ENCODE measurements at regions not wholly inside any gene's neighbourhood (a gene's known extent, or its start where the extent isn't known, plus 50 kb on each side); places are given as distances from the start of the nearest gene placed in this dataset.

DNA sequence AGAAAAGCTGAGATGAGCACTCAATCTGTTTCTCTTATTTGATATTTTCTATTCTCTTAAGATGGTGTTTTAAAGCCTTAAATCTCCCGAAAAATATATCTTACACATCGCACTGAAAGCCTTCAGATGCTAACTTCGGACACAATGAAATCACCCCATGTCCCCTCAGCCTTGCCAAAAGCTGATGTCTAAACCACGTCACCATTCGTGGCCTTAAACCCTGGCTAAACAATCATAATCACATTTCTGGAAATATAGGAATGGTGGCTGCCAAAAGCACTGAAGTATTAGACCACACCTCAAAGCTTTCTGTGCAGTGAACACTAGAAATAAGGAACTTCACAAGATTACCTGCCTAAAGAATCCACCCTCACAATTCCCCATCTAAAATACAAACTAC lies 402.7 kb downstream of the SOX9 start:
- TF ChIP-seq CTCF (IDR thresholded peaks at IDR 0.05) (no peak), SMC3 (IDR thresholded peaks at IDR 0.05) (no peak), JUN (IDR thresholded peaks at IDR 0.05) (no peak), KDM5A (IDR thresholded peaks at IDR 0.05) (no peak), FOSL2 (IDR thresholded peaks at IDR 0.05) (no peak), FOSL2 (CRISPR knock-in tag; IDR thresholded peaks at IDR 0.05) (no peak), CEBPB (IDR thresholded peaks at IDR 0.05) (no peak), POLR2A (IDR thresholded peaks at IDR 0.05; ENCODE audit: low read length) (no peak), ZFP36 (IDR thresholded peaks at IDR 0.05; ENCODE audit: borderline replicate concordance, partially characterized antibody) (no peak)
- TF ChIP-seq, protein P1, sequence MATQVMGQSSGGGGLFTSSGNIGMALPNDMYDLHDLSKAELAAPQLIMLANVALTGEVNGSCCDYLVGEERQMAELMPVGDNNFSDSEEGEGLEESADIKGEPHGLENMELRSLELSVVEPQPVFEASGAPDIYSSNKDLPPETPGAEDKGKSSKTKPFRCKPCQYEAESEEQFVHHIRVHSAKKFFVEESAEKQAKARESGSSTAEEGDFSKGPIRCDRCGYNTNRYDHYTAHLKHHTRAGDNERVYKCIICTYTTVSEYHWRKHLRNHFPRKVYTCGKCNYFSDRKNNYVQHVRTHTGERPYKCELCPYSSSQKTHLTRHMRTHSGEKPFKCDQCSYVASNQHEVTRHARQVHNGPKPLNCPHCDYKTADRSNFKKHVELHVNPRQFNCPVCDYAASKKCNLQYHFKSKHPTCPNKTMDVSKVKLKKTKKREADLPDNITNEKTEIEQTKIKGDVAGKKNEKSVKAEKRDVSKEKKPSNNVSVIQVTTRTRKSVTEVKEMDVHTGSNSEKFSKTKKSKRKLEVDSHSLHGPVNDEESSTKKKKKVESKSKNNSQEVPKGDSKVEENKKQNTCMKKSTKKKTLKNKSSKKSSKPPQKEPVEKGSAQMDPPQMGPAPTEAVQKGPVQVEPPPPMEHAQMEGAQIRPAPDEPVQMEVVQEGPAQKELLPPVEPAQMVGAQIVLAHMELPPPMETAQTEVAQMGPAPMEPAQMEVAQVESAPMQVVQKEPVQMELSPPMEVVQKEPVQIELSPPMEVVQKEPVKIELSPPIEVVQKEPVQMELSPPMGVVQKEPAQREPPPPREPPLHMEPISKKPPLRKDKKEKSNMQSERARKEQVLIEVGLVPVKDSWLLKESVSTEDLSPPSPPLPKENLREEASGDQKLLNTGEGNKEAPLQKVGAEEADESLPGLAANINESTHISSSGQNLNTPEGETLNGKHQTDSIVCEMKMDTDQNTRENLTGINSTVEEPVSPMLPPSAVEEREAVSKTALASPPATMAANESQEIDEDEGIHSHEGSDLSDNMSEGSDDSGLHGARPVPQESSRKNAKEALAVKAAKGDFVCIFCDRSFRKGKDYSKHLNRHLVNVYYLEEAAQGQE (IDR thresholded peaks at IDR 0.05) = no peak
- TF ChIP-seq, protein P2, sequence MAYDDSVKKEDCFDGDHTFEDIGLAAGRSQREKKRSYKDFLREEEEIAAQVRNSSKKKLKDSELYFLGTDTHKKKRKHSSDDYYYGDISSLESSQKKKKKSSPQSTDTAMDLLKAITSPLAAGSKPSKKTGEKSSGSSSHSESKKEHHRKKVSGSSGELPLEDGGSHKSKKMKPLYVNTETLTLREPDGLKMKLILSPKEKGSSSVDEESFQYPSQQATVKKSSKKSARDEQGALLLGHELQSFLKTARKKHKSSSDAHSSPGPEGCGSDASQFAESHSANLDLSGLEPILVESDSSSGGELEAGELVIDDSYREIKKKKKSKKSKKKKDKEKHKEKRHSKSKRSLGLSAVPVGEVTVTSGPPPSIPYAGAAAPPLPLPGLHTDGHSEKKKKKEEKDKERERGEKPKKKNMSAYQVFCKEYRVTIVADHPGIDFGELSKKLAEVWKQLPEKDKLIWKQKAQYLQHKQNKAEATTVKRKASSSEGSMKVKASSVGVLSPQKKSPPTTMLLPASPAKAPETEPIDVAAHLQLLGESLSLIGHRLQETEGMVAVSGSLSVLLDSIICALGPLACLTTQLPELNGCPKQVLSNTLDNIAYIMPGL (CRISPR knock-in tag; IDR thresholded peaks at IDR 0.05; ENCODE audit: borderline replicate concordance) = no peak
